GM21390 (cell line): ENCODE measurements at regions not wholly inside any gene's neighbourhood (a gene's known extent, or its start where the extent isn't known, plus 50 kb on each side); places are given as distances from the start of the nearest gene placed in this dataset.
"Not testable (repeated sequence)": the region's sequence is repeated elsewhere in the genome, so short reads cannot be mapped to it uniquely, and the experiment has no call there.

ENCODE experiments used
- ATAC-seq: cut with Tn5 transposase; IDR thresholded peaks from one replicate; pipeline ENCODE4 v1.9.1; 2021; ENCODE audit not compliant: unreplicated experiment

- ATAC-seq: no peak
Measured at GRCh38 chr9:86585422-86586143, 231.4 kb upstream of the TUT7 start.

GRCh38 chr9:86580688-86581087 is 226.5 kb upstream of the TUT7 start:
- ATAC-seq: no peak

- no peak for ATAC-seq
Measured at GRCh38 chr9:86578722-86579121, 224.5 kb upstream of the TUT7 start.

- ATAC-seq: no peak
Measured at GRCh38 chr9:86577420-86578333, 223.5 kb upstream of the TUT7 start.

GRCh38 chr9:86575825-86576525 is 221.8 kb upstream of the TUT7 start:
- ATAC-seq: no peak

GRCh38 chr9:86575137-86575536 is 220.9 kb upstream of the TUT7 start:
- no peak for ATAC-seq

- no peak for ATAC-seq
Measured at GRCh38 chr9:86573886-86574285, 219.7 kb upstream of the TUT7 start.

GRCh38 chr9:86572904-86573303 is 218.7 kb upstream of the TUT7 start:
- ATAC-seq: no peak

GRCh38 chr9:86565603-86566002 is 211.4 kb upstream of the TUT7 start:
- not testable (repeated sequence) for ATAC-seq

GRCh38 chr9:86563936-86564335 is 209.7 kb upstream of the TUT7 start:
- ATAC-seq: no peak

GRCh38 chr9:86563350-86563749 is 209.1 kb upstream of the TUT7 start:
- no peak for ATAC-seq

GRCh38 chr9:86562691-86563090 is 208.5 kb upstream of the TUT7 start:
- no peak for ATAC-seq

- no peak for ATAC-seq
Measured at GRCh38 chr9:86557918-86558317, 203.7 kb upstream of the TUT7 start.

GRCh38 chr9:86557063-86557766 is 203.0 kb upstream of the TUT7 start:
- ATAC-seq: no peak

- ATAC-seq: no peak
Measured at GRCh38 chr9:86555661-86556060, 201.5 kb upstream of the TUT7 start.

GRCh38 chr9:86550401-86550800 is 196.2 kb upstream of the TUT7 start:
- ATAC-seq: no peak

- no peak for ATAC-seq
Measured at GRCh38 chr9:86549920-86550319, 195.7 kb upstream of the TUT7 start.

GRCh38 chr9:86549401-86549811 is 195.2 kb upstream of the TUT7 start:
- no peak for ATAC-seq

GRCh38 chr9:86548220-86548619 is 194.0 kb upstream of the TUT7 start:
- ATAC-seq: no peak

GRCh38 chr9:86547571-86547970 is 193.4 kb upstream of the TUT7 start:
- ATAC-seq: no peak

GRCh38 chr9:86546712-86547111 is 192.5 kb upstream of the TUT7 start:
- ATAC-seq: no peak
